Smooth muscle cell of the brain vasculature (primary cell): ENCODE measurements at regions not wholly inside any gene's neighbourhood (a gene's known extent, or its start where the extent isn't known, plus 50 kb on each side); places are given as distances from the start of the nearest gene placed in this dataset.
"Not testable (repeated sequence)": the region's sequence is repeated elsewhere in the genome, so short reads cannot be mapped to it uniquely, and the experiment has no call there.

Experiments used
- DNase-seq: peaks from one replicate; pipeline ENCODE4 v3.0.0-alpha.2; 2012; ENCODE audit warnings: low read depth, low spot score

DNA sequence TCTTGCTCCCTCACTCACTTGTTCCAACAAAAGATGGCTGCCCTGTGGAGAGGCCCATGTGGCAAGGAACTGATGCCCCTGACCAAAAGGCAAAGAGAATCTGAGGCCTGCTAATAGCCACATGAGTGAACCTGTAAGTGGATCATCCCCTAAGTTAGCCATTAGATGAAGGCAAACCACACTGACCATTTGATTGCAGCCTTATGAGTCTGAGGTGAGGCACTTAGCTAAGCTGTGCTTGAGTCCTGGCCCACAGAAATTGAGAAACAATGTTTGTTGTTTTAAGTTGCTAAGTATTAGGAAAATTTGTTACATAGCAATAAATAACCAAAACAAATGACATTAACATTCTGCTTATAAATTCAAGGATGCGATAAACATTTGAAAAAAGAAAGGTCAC is 100.1 kb upstream of the BET1 start:
- no peak for DNase-seq

DNA sequence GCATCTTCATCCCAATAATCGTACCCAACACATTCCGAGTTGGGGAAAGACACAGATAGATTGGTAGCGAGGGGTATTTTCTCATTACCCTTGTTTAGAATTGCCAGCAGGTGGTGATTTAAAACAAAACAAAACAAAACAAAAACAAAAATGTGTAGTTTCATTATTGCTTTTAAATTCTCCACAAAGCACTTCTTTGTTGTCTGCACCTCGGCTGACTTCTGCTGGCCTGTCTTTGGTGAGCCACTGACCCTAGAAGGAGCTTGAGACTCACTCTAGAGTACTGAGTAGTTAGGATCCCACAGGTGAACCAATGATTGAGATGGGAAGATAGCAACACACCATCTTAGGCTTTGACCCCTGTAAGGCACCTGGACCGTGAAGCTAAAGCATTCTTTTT is 105.4 kb upstream of the BET1 start:
- no peak for DNase-seq

DNA sequence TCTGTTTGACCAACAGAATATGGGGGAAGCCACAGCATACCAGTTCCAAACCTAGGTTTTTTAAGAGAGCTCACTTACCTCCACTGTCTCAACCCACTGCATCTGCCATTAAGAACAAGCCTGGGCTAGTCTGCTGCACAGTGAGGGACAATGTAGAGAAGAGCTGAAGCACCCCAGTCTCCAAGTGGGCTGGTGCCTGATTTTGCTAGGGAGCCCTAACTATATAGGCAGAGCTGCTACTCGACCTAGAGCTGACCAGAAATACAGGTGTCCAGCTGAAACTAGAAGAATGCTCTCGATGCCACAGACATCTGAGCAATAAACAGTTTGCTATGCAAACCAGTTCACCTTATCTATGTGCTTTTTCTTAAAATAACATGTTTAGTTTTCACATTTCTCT is 106.9 kb upstream of the BET1 start:
- no peak for DNase-seq

DNA sequence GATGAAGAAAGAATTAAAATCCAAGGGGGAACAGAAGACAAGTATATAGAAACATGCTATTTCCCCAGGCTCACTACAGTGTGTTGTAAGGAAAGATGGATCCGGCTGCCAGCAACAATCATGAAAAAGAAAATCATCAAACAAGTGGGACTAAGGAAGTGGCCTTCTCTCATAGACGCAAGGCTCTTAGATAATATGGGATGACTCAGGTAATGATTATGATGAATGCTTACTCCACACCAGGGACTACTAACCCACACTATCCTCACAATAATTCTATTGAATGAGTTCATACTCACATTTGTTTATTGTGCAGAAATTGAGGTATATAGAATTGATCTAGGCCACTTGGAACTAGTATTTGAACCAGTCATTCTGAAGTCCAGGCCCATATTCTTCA is 111.2 kb upstream of the BET1 start:
- DNase-seq: no peak

DNA sequence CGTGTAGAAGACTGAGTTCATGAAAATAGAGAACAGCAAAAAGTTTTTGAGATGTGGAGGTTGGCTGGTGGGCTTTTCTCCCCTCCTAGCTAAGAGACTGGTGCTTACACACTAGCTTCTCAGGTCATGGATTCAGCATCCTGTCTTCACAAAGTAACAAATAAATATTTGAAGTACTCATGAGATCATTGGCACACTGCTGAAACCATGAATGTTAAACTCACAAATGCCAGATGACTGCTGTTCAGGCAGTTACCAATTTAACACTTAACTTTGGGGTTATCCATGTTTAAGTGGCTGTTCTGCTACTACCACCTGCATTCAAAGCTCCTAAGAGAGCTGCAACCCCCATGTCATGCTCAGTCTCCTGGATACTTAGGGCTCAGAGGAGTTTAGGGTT is 119.0 kb upstream of the BET1 start:
- no peak for DNase-seq

DNA sequence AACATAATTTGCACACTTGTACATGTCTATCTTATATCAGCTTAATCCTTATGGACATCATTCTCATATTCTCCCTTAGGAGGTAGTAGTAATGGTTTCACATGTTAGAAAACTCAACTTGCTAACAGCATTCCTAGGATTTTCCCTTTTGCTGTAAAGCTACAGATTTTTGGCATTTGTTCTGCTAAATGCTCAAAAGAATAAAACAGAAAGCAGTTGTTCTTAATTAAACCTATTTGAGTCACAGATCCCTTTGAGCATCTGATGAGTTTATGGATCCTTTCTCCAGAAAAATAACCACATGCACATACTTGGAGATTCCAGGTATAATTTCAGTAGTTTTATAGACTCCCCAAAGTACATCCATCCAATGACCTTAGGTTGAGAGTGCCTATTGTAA is 122.9 kb upstream of the BET1 start:
- DNase-seq: no peak

DNA sequence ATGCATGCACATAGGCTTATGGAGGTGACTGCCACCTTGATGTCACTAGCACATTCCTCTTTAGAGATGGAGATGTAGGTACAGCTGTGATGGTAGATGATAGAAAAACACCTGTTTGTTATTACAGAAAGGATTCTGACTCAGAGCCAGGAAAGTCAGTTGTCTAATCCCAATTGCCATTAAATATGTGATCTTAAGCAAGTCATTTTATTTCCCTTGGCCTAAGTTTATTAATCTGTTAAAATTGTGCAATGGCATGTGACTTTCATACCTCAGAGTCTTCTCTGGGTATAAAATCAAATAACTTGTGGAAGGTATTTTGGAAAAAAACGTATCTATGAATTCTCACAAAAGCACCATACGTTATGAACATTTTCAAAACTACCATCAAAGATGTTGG is 123.9 kb upstream of the BET1 start:
- no peak for DNase-seq

DNA sequence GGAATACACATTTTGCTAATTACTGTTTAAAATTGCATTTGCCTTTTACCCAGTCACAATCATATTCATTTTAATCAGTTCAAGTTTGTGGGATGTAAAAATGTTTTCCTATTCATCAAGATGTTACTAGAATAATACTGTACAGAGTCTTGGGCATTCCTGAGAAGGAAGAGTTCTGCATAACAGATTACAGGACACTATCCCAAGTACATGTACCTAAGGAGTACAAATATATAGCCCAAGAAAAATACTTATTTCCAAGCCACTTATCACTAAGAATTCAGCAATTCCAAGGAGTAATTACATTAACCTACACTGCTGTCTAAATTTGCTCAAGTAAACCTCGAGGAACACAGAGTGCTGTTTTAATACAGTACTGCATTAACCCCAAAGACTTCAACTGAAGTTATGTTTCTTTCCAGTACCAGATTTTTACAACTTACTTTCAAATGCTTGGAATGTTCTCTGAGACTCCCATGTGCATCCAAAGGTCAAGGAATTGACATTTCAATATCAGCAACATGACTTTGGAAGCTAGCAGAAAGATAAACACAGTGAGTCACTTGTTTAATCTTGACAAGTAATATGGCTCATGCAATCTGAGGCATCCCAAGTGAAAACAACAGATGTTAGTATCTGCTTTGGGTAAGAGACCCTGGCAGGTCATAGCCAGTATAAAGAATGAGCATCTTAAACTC is 125.4 kb upstream of the BET1 start:
- peak; percentile 77 for DNase-seq

DNA sequence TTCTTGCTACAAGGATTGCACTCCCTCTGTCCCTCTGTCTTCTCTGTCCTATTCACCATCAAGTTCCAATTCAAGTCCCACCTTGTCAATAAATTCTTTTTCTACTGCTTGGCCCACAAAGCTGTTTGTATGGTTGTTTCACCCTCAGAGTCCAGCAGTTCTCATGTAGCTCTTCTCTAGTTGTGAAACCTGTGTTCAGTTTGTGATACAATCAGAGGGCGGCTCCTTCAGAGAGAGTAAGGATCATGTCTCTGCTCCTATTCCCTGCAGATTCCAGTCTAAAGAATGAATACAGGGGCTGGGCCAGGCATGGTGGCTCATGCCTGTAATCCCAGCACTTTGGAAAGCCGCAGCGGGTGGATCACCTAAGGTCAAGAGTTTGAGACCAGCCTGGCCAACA is 126.6 kb upstream of the BET1 start:
- no peak for DNase-seq

DNA sequence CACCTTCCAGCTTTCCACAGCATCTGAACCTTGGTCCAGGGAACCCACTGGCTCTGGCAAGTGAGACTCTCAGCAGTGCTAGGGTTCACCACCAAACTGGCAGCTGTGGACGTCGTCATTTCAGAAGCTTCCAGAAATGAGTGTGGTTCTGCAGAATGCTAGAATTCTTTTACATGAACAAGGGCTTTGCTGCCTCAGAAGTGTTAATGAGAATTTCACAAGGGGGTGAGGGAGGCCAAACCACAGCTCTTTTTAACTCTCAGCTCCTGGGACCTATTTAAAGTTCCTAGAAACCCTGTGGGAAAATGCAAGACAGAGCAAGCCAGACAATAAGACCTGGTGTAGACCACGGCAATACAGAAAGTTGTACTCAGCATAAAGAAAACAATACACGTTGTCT is 129.3 kb upstream of the BET1 start:
- DNase-seq: no peak

DNA sequence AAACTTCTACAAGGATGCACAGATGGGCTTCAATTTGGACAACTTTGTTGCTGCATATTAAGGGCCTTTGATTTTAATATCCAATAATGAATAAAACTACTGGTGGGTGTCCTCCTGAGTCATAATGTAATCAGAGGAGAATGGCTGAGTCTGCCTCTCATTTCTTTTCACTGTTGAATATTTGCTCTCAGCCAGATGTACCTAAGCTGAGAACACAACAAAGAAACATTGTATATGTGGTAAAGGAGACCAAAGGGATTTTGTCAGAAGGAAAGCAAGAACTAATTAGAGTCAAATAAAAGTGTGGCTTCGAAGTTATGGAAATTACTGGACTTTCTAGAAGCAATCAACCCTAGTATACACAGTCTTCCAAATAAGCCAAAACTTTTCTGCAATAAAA is 131.0 kb upstream of the BET1 start:
- DNase-seq: no peak

DNA sequence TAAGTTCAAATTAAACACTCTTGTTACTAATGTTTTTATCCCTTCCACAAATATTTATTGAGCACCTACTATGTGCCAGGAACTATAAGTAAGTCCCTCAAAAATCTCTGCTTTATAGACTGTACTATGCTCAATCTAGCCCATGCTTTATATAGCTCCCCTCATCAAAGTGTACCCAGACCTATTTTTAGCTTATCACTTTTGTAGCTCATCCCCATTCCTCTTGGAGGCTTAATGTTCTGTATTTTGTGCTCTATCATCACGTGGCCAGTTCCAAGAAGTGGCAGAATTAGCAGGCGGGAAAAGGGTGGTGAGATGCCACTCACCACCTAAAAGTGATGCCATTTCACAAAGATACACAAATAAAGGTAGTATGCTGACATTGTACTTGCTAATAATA is 138.1 kb upstream of the BET1 start:
- no peak for DNase-seq

DNA sequence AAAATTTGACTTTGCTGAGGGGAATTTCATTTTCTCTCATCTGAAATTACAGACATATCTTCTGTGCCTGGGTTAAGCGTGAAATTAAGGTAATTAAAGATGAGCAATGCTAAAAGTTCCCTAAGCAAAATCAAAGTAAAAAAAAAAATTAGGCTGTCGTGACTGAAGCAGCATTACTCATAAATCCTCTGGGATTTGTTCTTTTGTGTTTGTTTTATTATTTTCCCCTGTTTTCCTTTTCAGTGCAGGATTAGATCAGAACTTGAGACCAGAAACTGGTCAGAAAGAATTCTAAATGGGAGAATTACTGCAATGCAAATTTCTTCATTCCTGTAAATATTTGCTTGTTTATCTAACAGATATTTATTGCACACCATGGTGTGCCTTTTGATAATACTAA is 141.4 kb upstream of the BET1 start:
- no peak for DNase-seq

DNA sequence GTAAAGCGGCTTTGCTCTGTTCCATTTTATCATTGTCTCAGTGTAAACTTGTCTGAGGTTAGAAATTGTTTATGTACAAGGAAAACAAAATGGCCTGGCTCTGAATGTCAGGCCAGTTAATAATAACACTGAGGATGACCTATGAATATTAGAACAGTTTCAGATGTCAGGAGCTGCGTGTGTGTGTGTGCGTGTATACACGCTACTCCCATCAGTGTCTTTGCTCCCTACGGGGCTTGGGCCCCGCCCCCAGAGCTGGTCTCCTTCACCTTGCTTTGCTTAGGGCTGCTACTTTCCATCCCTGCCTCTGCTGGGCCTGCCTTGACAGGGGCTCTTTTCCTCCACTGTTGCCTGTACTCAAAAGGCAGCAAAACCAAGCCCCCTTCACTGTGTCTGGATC is 142.3 kb upstream of the BET1 start:
- peak; percentile 61 for DNase-seq

DNA sequence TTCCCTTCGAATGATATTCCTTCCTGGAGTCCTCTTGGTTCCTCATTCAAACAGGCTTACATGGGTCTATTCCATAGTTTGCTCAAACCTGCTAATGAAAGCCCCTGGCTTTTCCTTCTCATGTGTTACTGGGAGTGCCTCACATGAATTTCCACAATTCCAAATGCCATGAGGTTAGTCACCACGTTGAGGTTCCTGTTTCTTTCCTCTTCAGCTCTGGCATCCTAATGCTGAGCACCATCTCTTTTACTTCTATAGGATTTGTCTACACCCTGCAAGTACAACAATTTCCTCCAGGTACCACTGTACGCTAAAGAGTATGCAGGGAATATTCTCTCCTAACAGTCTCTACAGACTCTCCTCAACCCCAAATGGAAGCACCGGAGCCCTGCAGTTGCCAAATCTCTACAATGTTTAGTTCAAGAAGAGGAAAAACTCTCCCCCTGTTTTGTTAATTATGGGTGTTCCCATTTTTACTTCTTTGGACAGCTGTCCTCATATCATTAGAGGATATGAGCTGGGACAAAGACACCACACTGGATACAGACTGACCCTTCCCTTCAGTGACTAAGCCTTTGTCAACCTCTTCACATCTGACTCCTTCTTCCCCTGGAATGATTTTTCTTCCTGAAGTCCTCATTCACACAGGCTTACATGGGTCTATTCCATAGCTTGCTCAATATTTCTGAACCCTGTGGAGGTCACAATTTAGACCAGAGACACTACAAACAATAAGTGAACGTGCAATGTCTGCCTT is 145.8 kb upstream of the BET1 start:
- DNase-seq: no peak

DNA sequence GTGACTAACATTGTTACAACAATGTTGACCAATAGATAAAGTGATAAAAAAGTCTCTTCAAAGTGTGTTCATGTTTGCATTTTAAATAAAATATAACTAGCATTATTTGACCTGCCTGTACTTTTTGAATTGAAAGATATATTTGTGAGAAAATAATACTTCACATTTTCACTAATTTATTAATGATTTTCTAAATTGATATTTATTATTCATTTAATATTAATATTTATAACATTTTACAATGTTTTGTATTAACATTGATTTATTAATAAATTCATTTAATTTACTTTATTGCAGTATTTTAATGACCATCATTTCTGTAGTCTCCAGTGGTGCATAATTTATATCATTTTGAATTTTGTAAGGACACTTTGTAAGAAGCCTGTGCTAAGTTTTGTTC is 150.0 kb upstream of the BET1 start:
- no peak for DNase-seq

DNA sequence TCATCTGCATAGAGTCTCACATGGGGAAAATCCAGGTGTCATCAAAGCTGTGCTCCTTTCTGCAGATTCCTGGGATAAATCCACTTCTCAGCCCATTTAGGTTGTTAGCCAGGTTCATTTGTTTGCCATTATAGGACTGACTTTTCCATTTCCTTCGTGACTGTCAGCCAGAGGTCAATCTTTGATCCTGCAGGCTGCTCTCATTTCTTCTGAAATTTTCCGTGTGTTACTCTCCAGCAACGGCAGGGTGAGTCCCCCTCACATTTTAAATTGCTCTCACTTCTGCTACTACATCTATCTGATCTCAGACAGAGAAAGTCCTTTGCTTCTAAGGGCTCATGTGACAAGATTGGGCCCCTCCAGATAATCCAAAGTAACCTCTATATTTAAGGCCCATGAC is 150.7 kb upstream of the BET1 start:
- DNase-seq: no peak

DNA sequence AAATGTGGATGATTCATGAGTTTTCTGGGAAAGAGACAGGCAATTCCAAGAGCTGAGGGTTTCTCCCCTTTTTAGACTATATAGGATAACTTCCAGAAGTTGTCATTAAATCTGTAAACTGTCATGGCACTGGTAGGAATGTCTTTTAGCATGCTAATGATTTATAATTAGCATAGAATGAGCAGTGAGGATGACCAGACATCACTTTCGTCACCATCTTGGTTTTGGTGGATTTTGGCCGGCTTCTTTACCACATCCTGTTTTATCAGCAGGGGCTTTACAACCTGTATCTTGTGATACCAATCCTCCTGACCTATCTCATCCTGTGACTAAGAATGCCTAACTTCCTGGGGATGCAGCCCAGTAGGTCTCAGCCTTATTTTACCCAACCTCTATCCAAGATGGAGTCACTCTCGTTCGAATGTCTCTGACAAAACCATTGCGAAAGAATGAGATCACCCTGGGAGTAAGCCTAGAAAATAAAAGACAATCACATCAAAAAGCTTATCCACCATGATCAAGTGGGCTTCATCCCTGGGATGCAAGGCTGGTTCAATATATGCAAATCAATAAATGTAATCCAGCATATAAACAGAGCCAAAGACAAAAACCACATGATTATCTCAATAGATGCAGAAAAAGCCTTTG is 153.6 kb upstream of the BET1 start:
- DNase-seq: not testable (repeated sequence)

DNA sequence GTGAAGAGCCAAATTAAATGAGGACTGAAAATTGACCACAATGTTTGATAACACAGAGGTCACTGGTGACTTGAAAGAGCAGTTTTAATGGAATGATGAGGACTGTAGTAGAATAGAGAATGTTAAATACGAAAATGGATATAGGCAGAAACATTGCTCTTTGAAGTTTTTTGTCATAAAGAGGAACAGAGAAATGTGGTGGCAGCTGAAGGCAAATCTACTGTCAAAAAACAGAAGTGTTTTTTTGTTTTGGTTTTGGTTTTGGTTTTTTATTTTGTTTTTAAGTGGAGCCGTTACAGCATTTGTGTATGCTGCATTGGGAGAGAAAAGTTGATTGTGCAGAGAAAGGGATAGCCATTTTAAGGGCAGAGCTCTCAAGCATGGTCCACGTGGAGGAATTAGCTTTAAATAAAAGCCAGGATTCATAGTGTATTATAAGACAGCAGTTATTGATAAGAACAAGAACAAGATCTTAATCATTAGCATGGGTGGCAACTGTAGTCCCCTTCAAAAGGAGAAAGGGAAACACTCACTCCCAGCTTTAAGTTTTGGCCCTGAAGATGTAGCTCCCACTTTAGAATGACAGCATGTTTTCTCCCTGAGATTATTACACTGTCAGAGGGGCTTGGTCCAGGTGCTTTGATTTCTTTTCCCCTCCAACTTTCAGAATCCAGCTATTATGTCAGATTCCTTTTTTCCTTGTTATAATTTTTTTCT is 156.7 kb upstream of the BET1 start:
- no peak for DNase-seq

DNA sequence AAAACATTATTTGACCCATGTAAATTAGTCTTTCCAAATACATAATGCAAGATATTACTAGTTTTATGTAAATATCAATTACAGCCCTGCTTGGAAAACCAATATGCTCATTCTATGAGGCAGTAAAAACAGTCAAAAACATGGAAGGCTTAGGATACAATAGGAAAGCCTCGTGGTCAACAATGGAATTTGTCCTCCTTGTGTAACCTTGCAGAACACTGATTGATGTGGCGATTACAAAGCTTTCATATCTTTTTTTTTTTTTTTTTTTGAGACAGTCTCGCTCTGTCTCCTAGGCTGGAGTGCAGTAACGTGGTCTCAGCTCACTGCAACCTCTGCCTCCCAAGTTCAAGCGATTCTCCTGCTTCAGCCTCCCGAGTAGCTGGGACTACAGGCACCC is 157.3 kb upstream of the BET1 start:
- no peak for DNase-seq

DNA sequence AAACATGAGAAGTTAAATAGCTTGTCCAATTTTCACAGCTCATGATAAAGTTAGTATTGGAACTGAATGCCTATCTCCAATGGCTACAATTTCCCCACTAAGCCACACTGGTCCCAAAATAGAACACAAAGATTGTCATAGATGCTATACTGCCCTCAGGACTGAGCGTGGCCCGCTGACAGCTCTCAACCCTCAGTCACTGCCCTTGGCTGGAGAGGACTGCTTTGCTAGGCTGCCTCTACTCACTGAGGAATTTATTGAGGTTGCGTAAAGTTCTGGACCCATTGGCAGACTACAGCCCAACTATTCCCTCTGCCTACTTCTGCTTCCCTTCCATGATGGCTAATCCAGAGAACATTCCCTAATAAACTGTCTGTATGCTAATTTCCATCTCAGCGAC is 165.5 kb upstream of the BET1 start:
- no peak for DNase-seq

DNA sequence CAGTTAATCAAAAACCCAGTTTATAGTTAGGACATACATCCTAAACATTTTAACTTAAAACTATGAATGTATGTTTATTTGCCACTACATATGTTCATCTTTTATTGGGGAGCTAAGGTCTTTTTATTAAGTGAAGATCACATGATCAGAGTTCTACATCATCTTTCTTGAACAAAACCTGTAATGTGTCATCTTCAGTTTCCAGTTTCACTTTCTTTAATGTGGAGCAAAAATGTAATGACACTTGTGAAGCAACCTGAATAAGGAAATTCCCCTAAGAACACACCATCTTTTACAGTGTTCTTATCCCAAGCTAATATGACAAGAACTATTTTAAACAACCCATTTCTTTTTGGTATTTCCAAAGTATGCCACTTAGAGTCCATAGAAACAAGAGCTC is 166.7 kb upstream of the BET1 start:
- no peak for DNase-seq

DNA sequence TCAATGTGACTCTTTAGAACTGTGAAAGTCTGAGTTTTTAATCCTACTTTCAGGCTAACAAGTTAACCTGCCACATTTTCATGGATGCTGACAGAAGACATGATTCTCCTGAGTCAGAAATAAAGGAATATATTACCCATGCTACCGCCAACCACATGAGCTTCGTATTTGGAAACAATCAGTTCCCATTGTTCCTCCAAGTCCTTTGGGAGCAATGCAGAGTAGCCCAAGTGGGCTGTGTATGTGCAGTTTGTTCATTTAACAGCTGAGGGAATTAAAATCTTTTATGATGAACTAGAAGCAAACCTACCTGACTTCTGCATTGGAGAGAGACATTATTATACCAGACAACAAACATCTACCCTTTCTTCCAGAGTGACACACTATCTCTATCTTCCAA is 169.3 kb upstream of the BET1 start:
- no peak for DNase-seq
